Renal cortex interstitium (tissue), 11 donors: ENCODE measurements at regions not wholly inside any gene's neighbourhood (a gene's known extent, or its start where the extent isn't known, plus 50 kb on each side); places are given as distances from the start of the nearest gene placed in this dataset.

Source experiments
- DNase-seq, 11 donors: peaks; one replicate each; pipeline ENCODE4 v3.0.0-alpha.2; 2013; ENCODE audit warnings: low read depth in 9 of 11, low spot score in 4 of 11; ENCODE audit errors: extremely low read depth in 1 of 11

GRCh38 chr1:215489771-215490565 lies 77.1 kb upstream of the KCTD3 start:
- no peak for DNase-seq

DNA sequence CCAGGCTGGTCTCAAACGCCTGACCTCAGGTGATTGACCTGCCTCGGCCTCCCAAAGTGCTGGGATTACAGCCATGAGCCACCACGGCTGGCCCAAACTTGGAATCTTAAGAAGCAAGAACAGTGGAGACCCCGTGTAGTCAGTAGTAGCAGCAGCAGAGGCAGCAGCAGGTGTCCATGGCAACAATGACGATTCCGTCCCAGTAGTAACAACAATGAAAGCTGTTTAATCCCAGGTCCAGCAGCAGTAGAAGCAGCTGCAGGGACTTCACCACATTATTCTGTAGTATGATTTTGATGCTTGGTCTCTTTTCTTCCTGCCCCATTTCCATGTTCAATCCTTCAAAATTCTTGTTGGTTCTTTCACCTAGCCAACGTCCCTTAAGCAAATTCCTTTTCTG lies 69.6 kb upstream of the KCTD3 start:
- no peak for DNase-seq

DNA sequence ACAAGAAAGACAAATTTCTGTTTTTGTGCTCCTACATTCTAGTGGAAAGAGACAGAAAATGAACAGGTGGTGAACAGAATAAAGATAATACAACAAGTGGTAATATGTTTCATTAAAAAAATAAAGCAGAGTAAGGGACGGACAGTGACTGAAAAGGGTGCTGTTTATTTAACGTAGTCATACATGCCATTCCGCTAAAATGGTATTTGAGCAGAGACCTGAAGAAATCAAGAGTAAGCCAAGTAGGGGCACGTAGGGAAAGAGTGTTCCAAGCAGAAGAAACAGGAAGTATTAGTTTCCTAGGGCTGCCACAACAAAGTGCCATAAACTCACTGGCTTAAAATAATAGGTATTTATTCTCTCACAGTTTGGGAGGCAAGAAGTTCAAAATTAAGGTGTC lies 65.6 kb upstream of the KCTD3 start:
- DNase-seq, result no peak

DNA sequence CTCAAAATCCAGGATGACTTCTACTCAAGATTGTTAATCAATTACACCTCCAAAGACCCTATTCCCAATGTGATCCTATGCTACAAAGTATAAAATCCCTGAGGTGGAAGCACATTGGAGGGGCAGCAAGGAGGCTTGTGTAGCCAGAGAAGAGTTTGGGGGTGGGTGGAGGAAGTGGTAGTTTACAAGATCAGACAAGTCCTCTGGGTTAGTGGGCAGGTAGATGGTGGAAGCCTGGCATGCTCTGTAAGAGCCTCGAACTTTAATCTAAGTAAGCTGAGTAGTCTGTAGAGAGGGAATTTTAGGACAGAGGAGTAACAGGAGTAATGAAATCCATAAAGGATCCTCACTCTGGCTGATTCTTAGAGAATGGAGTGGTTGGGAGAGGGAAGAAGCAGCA lies 65.0 kb upstream of the KCTD3 start:
- no peak for DNase-seq

GRCh38 chr1:215507119-215507518 lies 60.0 kb upstream of the KCTD3 start:
- DNase-seq, result no peak

DNA sequence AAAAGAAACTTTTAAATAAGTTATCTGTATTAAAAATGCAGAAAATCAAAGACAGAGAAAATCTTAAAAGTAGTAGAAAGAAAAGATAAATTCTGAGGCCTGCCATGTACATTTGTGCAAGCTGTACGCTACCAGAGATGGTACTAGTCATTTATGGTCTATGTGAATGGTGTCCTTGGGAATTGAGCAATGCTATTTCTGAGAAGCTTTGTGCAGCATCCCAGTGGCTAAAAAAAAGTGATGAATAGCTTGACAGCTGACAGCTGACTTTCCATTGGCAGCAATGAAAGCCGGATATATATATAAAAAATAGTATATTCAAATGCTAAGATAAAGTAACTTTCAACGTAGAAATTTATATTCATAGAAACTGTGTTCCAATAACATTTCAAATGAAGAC lies 58.8 kb upstream of the KCTD3 start:
- DNase-seq, result no peak
